GM23338 (cell line): ENCODE measurements at regions not wholly inside any gene's neighbourhood (a gene's known extent, or its start where the extent isn't known, plus 50 kb on each side); places are given as distances from the start of the nearest gene placed in this dataset.

Source experiments
- ATAC-seq: fragments of 200-7000 bp; cut with Tn5 transposase; 3 replicates; pipeline ENCODE4 v1.9.1; 2020
- DNase-seq: peaks from one replicate; pipeline ENCODE4 v3.0.0-alpha.2; 2015; ENCODE audit warnings: low spot score
- H2AFZ ChIP-seq: fragments of 200-600 bp; sonication (generic); 2 replicates; pipeline ENCODE4 v1.8.0; 2016; ENCODE audit warnings: antibody characterized with exemption, mild to moderate bottlenecking, moderate library complexity
- H3F3A ChIP-seq: fragments of 200-600 bp; sonication (generic); replicated peaks from 2 replicates; pipeline ENCODE4 v1.8.0; 2017; ENCODE audit warnings: antibody characterized with exemption, mixed run types, low read depth
- H3K27ac ChIP-seq: fragments of 200-600 bp; sonication (generic); 2 replicates; pipeline ENCODE4 v1.6.1; 2016; ENCODE audit warnings: low read depth
- H3K27me3 ChIP-seq: fragments of 200-600 bp; sonication (generic); 2 replicates; pipeline ENCODE4 v1.8.0; 2016; ENCODE audit warnings: mild to moderate bottlenecking, mixed run types, moderate library complexity; ENCODE audit not compliant: insufficient read depth
- H3K36me3 ChIP-seq: fragments of 200-600 bp; sonication (generic); 2 replicates; pipeline ENCODE4 v1.8.0; 2016; ENCODE audit warnings: mild to moderate bottlenecking; ENCODE audit not compliant: insufficient read depth
- H3K4me1 ChIP-seq: fragments of 200-600 bp; sonication (generic); 2 replicates; pipeline ENCODE4 v1.8.0; 2016; ENCODE audit warnings: mild to moderate bottlenecking, moderate library complexity; ENCODE audit not compliant: insufficient read depth
- H3K4me2 ChIP-seq: fragments of 200-600 bp; sonication (generic); 2 replicates; pipeline ENCODE4 v1.7.1; 2017; ENCODE audit warnings: mixed run types
- H3K4me3 ChIP-seq: fragments of 200-600 bp; sonication (generic); 2 replicates; pipeline ENCODE4 v1.6.1; 2016; ENCODE audit warnings: mixed run types
- H3K79me2 ChIP-seq: fragments of 200-600 bp; sonication (generic); replicated peaks from 2 replicates; pipeline ENCODE4 v1.8.0; 2017; ENCODE audit warnings: mild to moderate bottlenecking; ENCODE audit not compliant: insufficient read depth
- H3K9me2 ChIP-seq: fragments of 200-600 bp; sonication (generic); 2 replicates; pipeline ENCODE4 v1.8.0; 2017; ENCODE audit not compliant: insufficient read depth
- H4K20me1 ChIP-seq: fragments of 200-600 bp; sonication (generic); replicated peaks from 2 replicates; pipeline ENCODE4 v1.8.0; 2017; ENCODE audit warnings: mild to moderate bottlenecking; ENCODE audit not compliant: insufficient read depth
- H3K27ac Mint-ChIP-seq: 2 replicates; pipeline ENCODE4 v1.8.0; 2020; ENCODE audit warnings: inconsistent platforms, mild to moderate bottlenecking, moderate library complexity, mixed read lengths
- H3K27me3 Mint-ChIP-seq: 3 replicates; pipeline ENCODE4 v1.8.0; 2022; ENCODE audit warnings: low read depth, mild to moderate bottlenecking, moderate library complexity, mixed read lengths, inconsistent platforms; ENCODE audit not compliant: insufficient read depth, poor library complexity
- H3K36me3 Mint-ChIP-seq: 3 replicates; pipeline ENCODE4 v1.8.0; 2021; ENCODE audit warnings: low read depth, mild to moderate bottlenecking, inconsistent platforms, moderate library complexity, mixed read lengths
- H3K4me1 Mint-ChIP-seq: 3 replicates; pipeline ENCODE4 v1.8.0; 2020; ENCODE audit warnings: mild to moderate bottlenecking, inconsistent platforms, mixed read lengths
- H3K4me3 Mint-ChIP-seq: 3 replicates; pipeline ENCODE4 v1.8.0; 2021; ENCODE audit warnings: moderate library complexity, mild to moderate bottlenecking, inconsistent platforms, mixed read lengths
- H3K9me3 Mint-ChIP-seq: 3 replicates; pipeline ENCODE4 v1.8.0; 2020; ENCODE audit warnings: moderate library complexity, mild to moderate bottlenecking, inconsistent platforms, mixed read lengths
- CREB1 ChIP-seq: fragments of 250-450 bp; sonication (Bioruptor Pico); IDR thresholded peaks from 2 replicates; pipeline ENCODE4 v1.5.0; 2020; ENCODE audit warnings: low read depth, mild to moderate bottlenecking, moderate library complexity
- EZH2 ChIP-seq: fragments of 200-600 bp; sonication (generic); IDR thresholded peaks from one replicate; pipeline ENCODE4 v1.8.0; 2017; ENCODE audit warnings: antibody characterized with exemption, mild to moderate bottlenecking, low read depth; ENCODE audit not compliant: unreplicated experiment
- EZH2phosphoT487 ChIP-seq: fragments of 200-600 bp; sonication (generic); IDR thresholded peaks from one replicate; pipeline ENCODE4 v1.8.1; 2018; ENCODE audit warnings: antibody characterized with exemption; ENCODE audit not compliant: unreplicated experiment
- JUNB ChIP-seq: IDR thresholded peaks from one replicate; pipeline ENCODE4 v1.6.1; 2016; ENCODE audit warnings: antibody characterized with exemption; ENCODE audit not compliant: unreplicated experiment
- NANOG ChIP-seq: IDR thresholded peaks from 2 replicates; pipeline ENCODE4 v1.6.1; 2016; ENCODE audit warnings: antibody characterized with exemption, borderline replicate concordance
- POLR2AphosphoS5 ChIP-seq: IDR thresholded peaks from 2 replicates; pipeline ENCODE4 v1.6.1; 2016; ENCODE audit warnings: antibody characterized with exemption, low read depth
- STAT1 ChIP-seq: IDR thresholded peaks from one replicate; pipeline ENCODE4 v1.6.1; 2016; ENCODE audit warnings: antibody characterized with exemption; ENCODE audit not compliant: unreplicated experiment
- ZNF114 ChIP-seq: fragments of 250-450 bp; sonication (Bioruptor Pico); IDR thresholded peaks from 2 replicates; pipeline ENCODE4 v1.5.0; 2020; ENCODE audit warnings: mild to moderate bottlenecking, moderate library complexity
- ZNF331 ChIP-seq: fragments of 250-450 bp; sonication (Bioruptor Pico); IDR thresholded peaks from 2 replicates; pipeline ENCODE4 v1.5.0; 2020; ENCODE audit warnings: low read depth, mild to moderate bottlenecking, moderate library complexity
- TF ChIP-seq, protein P1 (sequence below): fragments of 250-450 bp; sonication (Bioruptor Pico); IDR thresholded peaks from 2 replicates; pipeline ENCODE4 v1.5.0; 2020; ENCODE audit warnings: mild to moderate bottlenecking, moderate library complexity
- TF ChIP-seq, protein P2 (sequence below), 2 experiments: fragments of 200-600 bp in 1 of 2; sonication (generic) in 1 of 2; conservative IDR thresholded peaks; 2 replicates each; pipeline versions ENCODE4 v1.5.1 to v1.6.1; 2016 to 2017; ENCODE audit warnings: antibody characterized with exemption in 2 of 2, low read depth in 2 of 2, mild to moderate bottlenecking in 2 of 2, moderate library complexity in 1 of 2
- TF ChIP-seq, protein P3 (sequence below): IDR thresholded peaks from 2 replicates; pipeline ENCODE4 v1.6.1; 2016; ENCODE audit warnings: antibody characterized with exemption
- TF ChIP-seq, protein P4 (sequence below): IDR thresholded peaks from one replicate; pipeline ENCODE4 v1.6.1; 2018; ENCODE audit warnings: antibody characterized with exemption; ENCODE audit not compliant: unreplicated experiment

DNA sequence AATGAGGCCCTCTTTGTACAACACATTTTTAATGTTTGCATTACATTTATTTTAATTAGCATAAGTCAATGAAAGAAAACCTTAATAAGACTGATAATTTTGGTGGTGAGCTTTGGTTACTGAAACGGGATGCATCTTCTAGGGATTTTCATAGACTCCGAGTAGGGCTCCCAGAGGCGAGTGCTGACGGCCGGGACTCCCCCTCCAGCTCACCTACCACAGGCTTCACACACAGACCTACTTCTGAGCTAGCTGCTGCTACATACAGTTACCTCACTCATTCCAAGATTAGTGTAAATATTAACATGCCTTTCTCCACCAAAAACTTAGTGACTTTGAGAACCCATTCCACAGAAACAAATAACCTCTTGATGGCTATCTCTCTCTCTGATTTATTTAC lies 271.1 kb downstream of the GALR1 start (continued):
- TF ChIP-seq, protein P1, sequence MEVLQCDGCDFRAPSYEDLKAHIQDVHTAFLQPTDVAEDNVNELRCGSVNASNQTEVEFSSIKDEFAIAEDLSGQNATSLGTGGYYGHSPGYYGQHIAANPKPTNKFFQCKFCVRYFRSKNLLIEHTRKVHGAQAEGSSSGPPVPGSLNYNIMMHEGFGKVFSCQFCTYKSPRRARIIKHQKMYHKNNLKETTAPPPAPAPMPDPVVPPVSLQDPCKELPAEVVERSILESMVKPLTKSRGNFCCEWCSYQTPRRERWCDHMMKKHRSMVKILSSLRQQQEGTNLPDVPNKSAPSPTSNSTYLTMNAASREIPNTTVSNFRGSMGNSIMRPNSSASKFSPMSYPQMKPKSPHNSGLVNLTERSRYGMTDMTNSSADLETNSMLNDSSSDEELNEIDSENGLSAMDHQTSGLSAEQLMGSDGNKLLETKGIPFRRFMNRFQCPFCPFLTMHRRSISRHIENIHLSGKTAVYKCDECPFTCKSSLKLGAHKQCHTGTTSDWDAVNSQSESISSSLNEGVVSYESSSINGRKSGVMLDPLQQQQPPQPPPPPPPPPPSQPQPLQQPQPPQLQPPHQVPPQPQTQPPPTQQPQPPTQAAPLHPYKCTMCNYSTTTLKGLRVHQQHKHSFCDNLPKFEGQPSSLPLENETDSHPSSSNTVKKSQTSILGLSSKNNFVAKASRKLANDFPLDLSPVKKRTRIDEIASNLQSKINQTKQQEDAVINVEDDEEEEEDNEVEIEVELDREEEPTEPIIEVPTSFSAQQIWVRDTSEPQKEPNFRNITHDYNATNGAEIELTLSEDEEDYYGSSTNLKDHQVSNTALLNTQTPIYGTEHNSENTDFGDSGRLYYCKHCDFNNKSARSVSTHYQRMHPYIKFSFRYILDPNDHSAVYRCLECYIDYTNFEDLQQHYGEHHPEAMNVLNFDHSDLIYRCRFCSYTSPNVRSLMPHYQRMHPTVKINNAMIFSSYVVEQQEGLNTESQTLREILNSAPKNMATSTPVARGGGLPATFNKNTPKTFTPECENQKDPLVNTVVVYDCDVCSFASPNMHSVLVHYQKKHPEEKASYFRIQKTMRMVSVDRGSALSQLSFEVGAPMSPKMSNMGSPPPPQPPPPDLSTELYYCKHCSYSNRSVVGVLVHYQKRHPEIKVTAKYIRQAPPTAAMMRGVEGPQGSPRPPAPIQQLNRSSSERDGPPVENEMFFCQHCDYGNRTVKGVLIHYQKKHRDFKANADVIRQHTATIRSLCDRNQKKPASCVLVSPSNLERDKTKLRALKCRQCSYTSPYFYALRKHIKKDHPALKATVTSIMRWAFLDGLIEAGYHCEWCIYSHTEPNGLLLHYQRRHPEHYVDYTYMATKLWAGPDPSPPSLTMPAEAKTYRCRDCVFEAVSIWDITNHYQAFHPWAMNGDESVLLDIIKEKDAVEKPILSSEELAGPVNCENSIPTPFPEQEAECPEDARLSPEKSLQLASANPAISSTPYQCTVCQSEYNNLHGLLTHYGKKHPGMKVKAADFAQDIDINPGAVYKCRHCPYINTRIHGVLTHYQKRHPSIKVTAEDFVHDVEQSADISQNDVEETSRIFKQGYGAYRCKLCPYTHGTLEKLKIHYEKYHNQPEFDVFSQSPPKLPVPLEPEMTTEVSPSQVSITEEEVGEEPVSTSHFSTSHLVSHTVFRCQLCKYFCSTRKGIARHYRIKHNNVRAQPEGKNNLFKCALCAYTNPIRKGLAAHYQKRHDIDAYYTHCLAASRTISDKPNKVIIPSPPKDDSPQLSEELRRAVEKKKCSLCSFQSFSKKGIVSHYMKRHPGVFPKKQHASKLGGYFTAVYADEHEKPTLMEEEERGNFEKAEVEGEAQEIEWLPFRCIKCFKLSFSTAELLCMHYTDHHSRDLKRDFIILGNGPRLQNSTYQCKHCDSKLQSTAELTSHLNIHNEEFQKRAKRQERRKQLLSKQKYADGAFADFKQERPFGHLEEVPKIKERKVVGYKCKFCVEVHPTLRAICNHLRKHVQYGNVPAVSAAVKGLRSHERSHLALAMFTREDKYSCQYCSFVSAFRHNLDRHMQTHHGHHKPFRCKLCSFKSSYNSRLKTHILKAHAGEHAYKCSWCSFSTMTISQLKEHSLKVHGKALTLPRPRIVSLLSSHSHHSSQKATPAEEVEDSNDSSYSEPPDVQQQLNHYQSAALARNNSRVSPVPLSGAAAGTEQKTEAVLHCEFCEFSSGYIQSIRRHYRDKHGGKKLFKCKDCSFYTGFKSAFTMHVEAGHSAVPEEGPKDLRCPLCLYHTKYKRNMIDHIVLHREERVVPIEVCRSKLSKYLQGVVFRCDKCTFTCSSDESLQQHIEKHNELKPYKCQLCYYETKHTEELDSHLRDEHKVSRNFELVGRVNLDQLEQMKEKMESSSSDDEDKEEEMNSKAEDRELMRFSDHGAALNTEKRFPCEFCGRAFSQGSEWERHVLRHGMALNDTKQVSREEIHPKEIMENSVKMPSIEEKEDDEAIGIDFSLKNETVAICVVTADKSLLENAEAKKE (CRISPR knock-in tag): no peak
- TF ChIP-seq ZNF114 (no peak), ZNF331 (CRISPR knock-in tag) (no peak)

DNA sequence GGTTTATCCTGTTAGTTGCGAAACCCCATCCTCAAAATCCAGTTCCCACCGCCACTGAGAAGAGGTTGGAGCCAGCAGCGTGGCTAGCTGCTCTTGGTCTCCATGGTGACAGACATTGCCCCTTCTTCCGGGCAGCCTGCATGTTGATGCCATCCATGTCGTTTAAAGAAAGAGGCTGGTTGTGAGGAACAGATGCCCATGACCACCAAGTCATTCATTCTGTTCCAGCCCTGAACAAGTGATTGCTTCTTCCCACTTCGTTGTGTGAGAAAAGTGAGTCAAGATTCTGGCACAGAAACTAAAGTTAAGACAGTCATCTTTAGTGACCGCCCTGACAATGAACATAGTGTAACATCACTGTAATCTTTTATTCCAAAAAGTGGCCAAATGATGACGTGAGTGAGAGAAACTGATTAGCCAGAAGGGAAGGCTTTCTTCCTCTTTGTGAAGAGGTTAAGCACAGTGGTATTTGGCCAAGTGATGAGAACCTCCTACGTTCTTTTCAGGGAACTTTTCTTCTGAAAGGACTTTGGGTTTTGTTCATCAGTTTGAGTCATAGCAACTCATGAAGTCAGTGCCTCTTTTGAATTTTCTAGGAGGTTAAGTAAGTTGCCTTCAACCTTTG lies 272.5 kb downstream of the GALR1 start:
- no peaks in the 10 kb centered on the region for H3K27me3 Mint-ChIP-seq

More for the DNA sequence above, 272.5 kb downstream of the GALR1 start:
- no peak for TF ChIP-seq EZH2
- TF ChIP-seq, protein P2, sequence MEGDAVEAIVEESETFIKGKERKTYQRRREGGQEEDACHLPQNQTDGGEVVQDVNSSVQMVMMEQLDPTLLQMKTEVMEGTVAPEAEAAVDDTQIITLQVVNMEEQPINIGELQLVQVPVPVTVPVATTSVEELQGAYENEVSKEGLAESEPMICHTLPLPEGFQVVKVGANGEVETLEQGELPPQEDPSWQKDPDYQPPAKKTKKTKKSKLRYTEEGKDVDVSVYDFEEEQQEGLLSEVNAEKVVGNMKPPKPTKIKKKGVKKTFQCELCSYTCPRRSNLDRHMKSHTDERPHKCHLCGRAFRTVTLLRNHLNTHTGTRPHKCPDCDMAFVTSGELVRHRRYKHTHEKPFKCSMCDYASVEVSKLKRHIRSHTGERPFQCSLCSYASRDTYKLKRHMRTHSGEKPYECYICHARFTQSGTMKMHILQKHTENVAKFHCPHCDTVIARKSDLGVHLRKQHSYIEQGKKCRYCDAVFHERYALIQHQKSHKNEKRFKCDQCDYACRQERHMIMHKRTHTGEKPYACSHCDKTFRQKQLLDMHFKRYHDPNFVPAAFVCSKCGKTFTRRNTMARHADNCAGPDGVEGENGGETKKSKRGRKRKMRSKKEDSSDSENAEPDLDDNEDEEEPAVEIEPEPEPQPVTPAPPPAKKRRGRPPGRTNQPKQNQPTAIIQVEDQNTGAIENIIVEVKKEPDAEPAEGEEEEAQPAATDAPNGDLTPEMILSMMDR (conservative IDR thresholded peaks at IDR 0.05; ENCODE audit: low read depth in 2 of 2): no peak
- no peak for TF ChIP-seq POLR2AphosphoS5
- TF ChIP-seq ZNF114: no peak
- TF ChIP-seq JUNB: no peak
- TF ChIP-seq EZH2phosphoT487: no peak
- TF ChIP-seq CREB1 (CRISPR knock-in tag): no peak
- TF ChIP-seq ZNF331 (CRISPR knock-in tag): no peak
- TF ChIP-seq NANOG: no peak
- TF ChIP-seq STAT1: no peak
- TF ChIP-seq, protein P3, sequence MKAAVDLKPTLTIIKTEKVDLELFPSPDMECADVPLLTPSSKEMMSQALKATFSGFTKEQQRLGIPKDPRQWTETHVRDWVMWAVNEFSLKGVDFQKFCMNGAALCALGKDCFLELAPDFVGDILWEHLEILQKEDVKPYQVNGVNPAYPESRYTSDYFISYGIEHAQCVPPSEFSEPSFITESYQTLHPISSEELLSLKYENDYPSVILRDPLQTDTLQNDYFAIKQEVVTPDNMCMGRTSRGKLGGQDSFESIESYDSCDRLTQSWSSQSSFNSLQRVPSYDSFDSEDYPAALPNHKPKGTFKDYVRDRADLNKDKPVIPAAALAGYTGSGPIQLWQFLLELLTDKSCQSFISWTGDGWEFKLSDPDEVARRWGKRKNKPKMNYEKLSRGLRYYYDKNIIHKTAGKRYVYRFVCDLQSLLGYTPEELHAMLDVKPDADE: no peak
- TF ChIP-seq, protein P4, sequence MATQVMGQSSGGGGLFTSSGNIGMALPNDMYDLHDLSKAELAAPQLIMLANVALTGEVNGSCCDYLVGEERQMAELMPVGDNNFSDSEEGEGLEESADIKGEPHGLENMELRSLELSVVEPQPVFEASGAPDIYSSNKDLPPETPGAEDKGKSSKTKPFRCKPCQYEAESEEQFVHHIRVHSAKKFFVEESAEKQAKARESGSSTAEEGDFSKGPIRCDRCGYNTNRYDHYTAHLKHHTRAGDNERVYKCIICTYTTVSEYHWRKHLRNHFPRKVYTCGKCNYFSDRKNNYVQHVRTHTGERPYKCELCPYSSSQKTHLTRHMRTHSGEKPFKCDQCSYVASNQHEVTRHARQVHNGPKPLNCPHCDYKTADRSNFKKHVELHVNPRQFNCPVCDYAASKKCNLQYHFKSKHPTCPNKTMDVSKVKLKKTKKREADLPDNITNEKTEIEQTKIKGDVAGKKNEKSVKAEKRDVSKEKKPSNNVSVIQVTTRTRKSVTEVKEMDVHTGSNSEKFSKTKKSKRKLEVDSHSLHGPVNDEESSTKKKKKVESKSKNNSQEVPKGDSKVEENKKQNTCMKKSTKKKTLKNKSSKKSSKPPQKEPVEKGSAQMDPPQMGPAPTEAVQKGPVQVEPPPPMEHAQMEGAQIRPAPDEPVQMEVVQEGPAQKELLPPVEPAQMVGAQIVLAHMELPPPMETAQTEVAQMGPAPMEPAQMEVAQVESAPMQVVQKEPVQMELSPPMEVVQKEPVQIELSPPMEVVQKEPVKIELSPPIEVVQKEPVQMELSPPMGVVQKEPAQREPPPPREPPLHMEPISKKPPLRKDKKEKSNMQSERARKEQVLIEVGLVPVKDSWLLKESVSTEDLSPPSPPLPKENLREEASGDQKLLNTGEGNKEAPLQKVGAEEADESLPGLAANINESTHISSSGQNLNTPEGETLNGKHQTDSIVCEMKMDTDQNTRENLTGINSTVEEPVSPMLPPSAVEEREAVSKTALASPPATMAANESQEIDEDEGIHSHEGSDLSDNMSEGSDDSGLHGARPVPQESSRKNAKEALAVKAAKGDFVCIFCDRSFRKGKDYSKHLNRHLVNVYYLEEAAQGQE: no peak
- peaks cover 3% of the 10 kb centered on the region; the same call in 2 of the 3 replicates for H3K36me3 Mint-ChIP-seq
- Histone ChIP-seq H3K27me3 (no peaks in the 10 kb centered on the region), H4K20me1 (no peaks in the 10 kb centered on the region), H3K4me2 (no peak overlapping the region), H3K4me3 (no peak overlapping the region), H3K4me1 (no peaks in the 10 kb centered on the region), H3K36me3 (no peaks in the 10 kb centered on the region), H3K9me2 (no peaks in the 10 kb centered on the region), H3K79me2 (no peaks in the 10 kb centered on the region), H3F3A (no peaks in the 10 kb centered on the region), H2AFZ (no peak overlapping the region), H3K27ac (no peak overlapping the region)
- no peaks in the 10 kb centered on the region for H3K4me1 Mint-ChIP-seq
- no peak for DNase-seq
- H3K27ac Mint-ChIP-seq: no peak overlapping the region
- ATAC-seq: no peak
- H3K9me3 Mint-ChIP-seq: peaks cover 10% of the 10 kb centered on the region
- H3K4me3 Mint-ChIP-seq: no peak overlapping the region
